ENCODE measurements at regions not wholly inside any gene's neighbourhood (a gene's known extent, or its start where the extent isn't known, plus 50 kb on each side); places are given as distances from the start of the nearest gene placed in this dataset.

GRCh38 chr11:90349731-90350130, 126.9 kb upstream of the CHORDC1 start:
- H3K27me3 Mint-ChIP-seq (ENCODE audit: low read depth): no peaks in the 10 kb centered on the region
- no peaks in the 10 kb centered on the region for H3K36me3 Mint-ChIP-seq (ENCODE audit: low read depth)
- no peaks in the 10 kb centered on the region for H3K9me3 Mint-ChIP-seq
- TF ChIP-seq CTCF (IDR thresholded peaks at IDR 0.05; ENCODE audit: unreplicated experiment in 3 of 3): no peak
- H3K4me1 Mint-ChIP-seq: peaks cover 16% of the 10 kb centered on the region
- H3K27ac Mint-ChIP-seq: no peak overlapping the region
- no peak overlapping the region for H3K4me3 Mint-ChIP-seq

GRCh38 chr11:90344546-90344945, 121.7 kb upstream of the CHORDC1 start:
- no peak overlapping the region for H3K27ac Mint-ChIP-seq
- no peaks in the 10 kb centered on the region for H3K36me3 Mint-ChIP-seq (ENCODE audit: low read depth)
- no peaks in the 10 kb centered on the region for H3K9me3 Mint-ChIP-seq
- H3K27me3 Mint-ChIP-seq (ENCODE audit: low read depth): no peaks in the 10 kb centered on the region
- TF ChIP-seq CTCF (IDR thresholded peaks at IDR 0.05; ENCODE audit: unreplicated experiment in 3 of 3): no peak
- H3K4me1 Mint-ChIP-seq: no peaks in the 10 kb centered on the region
- H3K4me3 Mint-ChIP-seq: no peak overlapping the region

- H3K9me3 Mint-ChIP-seq: no peaks in the 10 kb centered on the region
- no peak for TF ChIP-seq CTCF (IDR thresholded peaks at IDR 0.05; ENCODE audit: unreplicated experiment in 3 of 3)
- no peaks in the 10 kb centered on the region for H3K4me1 Mint-ChIP-seq
- no peaks in the 10 kb centered on the region for H3K36me3 Mint-ChIP-seq (ENCODE audit: low read depth)
- no peaks in the 10 kb centered on the region for H3K27me3 Mint-ChIP-seq (ENCODE audit: low read depth)
- no peak overlapping the region for H3K27ac Mint-ChIP-seq
- no peak overlapping the region for H3K4me3 Mint-ChIP-seq
These were observed 120.8 kb upstream of the CHORDC1 start for GRCh38 chr11:90343673-90344072.

GRCh38 chr11:90341986-90342385, 119.1 kb upstream of the CHORDC1 start:
- H3K4me1 Mint-ChIP-seq: no peaks in the 10 kb centered on the region

GRCh38 chr11:90332415-90332814, 109.6 kb upstream of the CHORDC1 start:
- H3K9me3 Mint-ChIP-seq: no peaks in the 10 kb centered on the region
- H3K27me3 Mint-ChIP-seq (ENCODE audit: low read depth): no peaks in the 10 kb centered on the region
- H3K36me3 Mint-ChIP-seq (ENCODE audit: low read depth): no peaks in the 10 kb centered on the region
- TF ChIP-seq CTCF (IDR thresholded peaks at IDR 0.05; ENCODE audit: unreplicated experiment in 3 of 3): no peak
- no peaks in the 10 kb centered on the region for H3K4me1 Mint-ChIP-seq
- H3K27ac Mint-ChIP-seq: no peak overlapping the region
- no peak overlapping the region for H3K4me3 Mint-ChIP-seq

More at GRCh38 chr11:90341986-90342385, 119.1 kb upstream of the CHORDC1 start:
- H3K36me3 Mint-ChIP-seq (ENCODE audit: low read depth): no peaks in the 10 kb centered on the region
- no peak overlapping the region for H3K27ac Mint-ChIP-seq
- H3K9me3 Mint-ChIP-seq: no peaks in the 10 kb centered on the region
- no peaks in the 10 kb centered on the region for H3K27me3 Mint-ChIP-seq (ENCODE audit: low read depth)
- no peak for TF ChIP-seq CTCF (IDR thresholded peaks at IDR 0.05; ENCODE audit: unreplicated experiment in 3 of 3)
- no peak overlapping the region for H3K4me3 Mint-ChIP-seq

- no peak for TF ChIP-seq CTCF (IDR thresholded peaks at IDR 0.05; ENCODE audit: unreplicated experiment in 3 of 3)
These were observed 107.8 kb upstream of the CHORDC1 start for GRCh38 chr11:90330632-90331031.

More at GRCh38 chr11:90330632-90331031, 107.8 kb upstream of the CHORDC1 start:
- H3K27me3 Mint-ChIP-seq (ENCODE audit: low read depth): no peaks in the 10 kb centered on the region
- H3K9me3 Mint-ChIP-seq: no peaks in the 10 kb centered on the region
- no peaks in the 10 kb centered on the region for H3K36me3 Mint-ChIP-seq (ENCODE audit: low read depth)
- no peaks in the 10 kb centered on the region for H3K4me1 Mint-ChIP-seq
- no peak overlapping the region for H3K27ac Mint-ChIP-seq
- no peak overlapping the region for H3K4me3 Mint-ChIP-seq

Data from nephron (organoid).